ENCODE measurements at regions not wholly inside any gene's neighbourhood (a gene's known extent, or its start where the extent isn't known, plus 50 kb on each side); places are given as distances from the start of the nearest gene placed in this dataset.

- DNase-seq: no peak
These were observed 503.5 kb downstream of the MID1IP1 start for GRCh38 chrX:39304746-39305145.

GRCh38 chrX:39307488-39307887 is 506.2 kb downstream of the MID1IP1 start:
- peak in 1 of 2 experiments; percentile 17 for DNase-seq

DNA sequence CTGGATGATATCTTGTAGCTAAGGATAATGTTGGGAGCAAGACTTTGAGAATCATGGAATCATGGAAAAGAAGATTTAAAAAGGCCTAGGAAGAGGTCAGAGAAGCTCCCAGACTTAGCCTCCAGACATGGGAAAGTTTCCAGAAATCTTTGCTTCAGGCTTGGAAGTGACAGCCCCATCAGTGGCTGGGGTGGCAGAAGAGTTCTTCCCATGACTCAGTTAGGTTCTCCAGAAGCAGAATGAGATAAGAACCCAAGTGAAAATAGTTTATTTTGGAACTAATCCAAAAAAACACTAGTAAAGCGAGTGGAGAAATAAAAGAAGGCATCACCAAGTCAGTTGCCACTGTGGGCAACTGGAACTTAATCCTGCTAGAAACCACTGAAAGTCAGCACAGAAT is 506.9 kb downstream of the MID1IP1 start:
- no peak for DNase-seq

GRCh38 chrX:39309018-39309635 is 507.9 kb downstream of the MID1IP1 start:
- peak; percentile 65 to 67 for DNase-seq

GRCh38 chrX:39309721-39310152 is 508.5 kb downstream of the MID1IP1 start:
- DNase-seq: peak; percentile 54 to 59

DNA sequence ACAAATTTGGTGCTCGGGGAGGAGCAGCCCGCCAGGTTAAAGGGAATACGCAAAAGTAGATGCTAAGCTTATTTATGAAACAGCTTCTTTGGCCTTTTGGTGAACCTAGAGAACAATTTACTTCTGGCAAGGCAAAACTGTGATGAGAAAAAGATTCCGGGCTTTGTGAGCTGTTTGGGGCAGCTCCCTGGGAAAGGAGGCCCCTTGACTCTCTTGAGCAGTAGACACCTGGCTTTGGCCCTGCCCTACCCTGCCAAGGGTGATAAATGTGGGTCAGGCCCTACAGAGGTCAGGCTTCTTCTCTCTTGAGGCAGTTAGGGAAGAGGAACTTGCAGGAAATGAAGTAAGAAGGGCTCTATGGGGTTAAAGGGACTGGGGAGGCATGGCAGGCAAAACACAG is 509.6 kb downstream of the MID1IP1 start:
- DNase-seq: no peak

GRCh38 chrX:39311646-39312045 is 510.4 kb downstream of the MID1IP1 start:
- no peak for DNase-seq

DNA sequence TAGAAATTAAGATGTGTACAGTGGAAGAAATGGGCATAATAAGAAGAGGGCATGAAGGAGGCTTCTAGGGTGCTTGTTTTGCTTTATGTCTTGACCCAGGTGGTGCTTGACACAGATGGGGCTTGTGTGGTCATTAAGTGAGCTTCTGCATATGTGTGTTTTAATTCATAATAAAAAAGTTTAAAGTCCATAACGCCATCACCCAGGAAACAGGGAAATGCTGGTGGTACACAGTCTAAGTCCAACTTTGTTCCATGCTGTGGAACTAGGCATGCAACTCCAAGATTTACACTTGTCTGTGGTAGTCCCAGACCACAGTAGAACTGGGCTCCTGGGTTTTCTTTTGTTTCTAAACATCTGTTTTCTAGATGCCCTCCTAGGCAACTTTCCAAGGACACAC is 511.9 kb downstream of the MID1IP1 start:
- DNase-seq: no peak

DNA sequence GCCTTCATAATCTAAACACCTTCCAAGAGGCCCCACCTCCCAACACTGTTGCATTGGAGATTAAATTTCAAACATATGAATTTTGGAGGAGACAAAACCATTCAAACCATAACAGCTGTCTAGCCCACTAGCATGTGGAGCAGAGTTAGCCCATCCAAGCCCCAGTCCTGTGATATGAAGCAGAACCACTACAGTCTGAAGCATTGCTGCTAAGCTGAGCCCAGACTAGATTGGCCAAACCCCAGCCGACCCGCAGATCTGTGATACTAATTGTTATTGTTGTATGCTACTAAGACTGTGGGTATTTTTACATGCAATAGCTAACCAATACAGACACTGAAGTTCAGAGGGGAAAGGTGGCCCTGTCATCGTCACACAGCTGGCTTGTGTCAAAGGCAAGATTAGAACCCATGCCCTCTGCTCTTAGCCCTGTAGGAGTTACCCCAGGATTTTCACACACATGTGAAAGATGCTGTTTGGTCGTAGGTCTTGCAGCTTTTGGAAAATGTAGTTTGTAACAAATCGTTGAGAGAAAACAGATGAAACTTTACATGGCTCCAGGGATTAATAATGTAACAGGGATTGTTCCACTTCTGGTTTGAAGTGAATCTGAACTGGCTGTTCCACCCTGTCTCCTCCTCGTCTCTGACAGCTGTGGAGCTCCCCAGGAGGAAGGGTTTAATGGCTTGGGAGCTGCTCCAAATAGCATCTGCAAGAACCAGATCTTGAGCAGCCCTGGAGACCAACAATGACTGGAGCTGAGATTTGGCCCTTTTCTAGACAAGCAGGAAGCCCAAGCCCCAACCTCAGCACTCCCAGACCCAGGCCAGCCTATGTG is 517.5 kb downstream of the MID1IP1 start:
- peak in 1 of 2 experiments; percentile 13 for DNase-seq

DNA sequence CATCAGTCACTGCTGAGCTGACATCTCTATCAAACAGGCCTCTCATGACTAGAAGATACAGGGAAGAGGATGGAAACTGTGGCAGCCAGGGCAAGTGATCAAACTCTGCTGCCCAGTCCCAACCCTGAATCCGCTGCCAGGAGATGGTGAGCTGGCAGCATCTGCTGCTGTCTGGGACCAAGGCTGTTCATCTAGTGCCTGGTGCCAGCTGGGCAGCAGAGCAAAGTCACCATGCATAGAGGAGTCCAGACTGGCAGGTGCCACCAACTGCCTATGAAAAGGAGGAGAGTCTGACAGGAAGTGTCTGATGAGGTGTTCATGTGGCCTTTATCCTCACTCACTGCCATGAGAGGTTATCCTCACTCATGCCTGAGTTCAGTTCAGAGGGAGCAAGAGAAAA is 518.9 kb downstream of the MID1IP1 start:
- peak in 1 of 2 experiments; percentile 15 for DNase-seq

DNA sequence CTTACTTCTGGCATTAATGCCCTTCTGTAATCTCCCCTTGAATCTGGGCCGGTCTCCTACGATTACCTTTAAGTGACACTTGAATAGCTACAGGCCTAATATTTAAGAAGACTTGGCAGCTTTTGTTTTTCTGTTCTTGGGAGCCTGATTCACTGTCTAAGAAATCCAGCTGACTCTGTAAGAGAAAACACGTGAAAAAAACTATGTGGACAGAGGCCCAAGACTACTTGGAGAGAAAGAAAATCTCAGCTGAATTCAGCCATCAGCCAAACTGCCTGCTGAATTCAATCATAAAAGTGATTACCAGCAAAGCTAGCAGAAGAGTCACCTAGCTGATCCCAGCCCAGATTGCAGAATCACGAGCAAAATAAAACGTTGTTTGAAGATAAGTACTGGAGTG is 521.2 kb downstream of the MID1IP1 start:
- DNase-seq: no peak

GRCh38 chrX:39324233-39324930 is 523.1 kb downstream of the MID1IP1 start:
- DNase-seq: no peak

GRCh38 chrX:39327255-39327654 is 526.0 kb downstream of the MID1IP1 start:
- DNase-seq: peak; percentile 54 to 61

- DNase-seq: no peak
These were observed 526.4 kb downstream of the MID1IP1 start for GRCh38 chrX:39327705-39328104.

DNA sequence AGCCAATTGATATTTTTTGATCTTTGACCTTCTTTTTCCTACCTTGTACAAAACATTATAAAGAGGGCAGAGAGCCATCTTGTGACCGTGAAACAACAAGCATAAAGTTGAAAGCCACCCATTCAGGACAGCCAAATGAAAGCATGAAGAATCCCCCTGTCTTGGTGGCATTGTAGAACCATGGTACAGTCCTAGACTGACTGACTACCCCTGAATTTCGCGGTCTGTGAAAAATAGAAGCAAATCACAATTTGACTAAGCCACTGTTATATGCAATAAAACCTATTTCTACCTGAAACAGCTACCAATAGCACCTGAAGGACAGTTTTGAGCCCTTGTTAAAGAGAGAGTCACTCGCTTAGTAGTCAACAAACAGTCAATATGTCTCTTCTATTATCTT is 527.4 kb downstream of the MID1IP1 start:
- no peak for DNase-seq

- peak; percentile 55 to 61 for DNase-seq
These were observed 529.9 kb downstream of the MID1IP1 start for GRCh38 chrX:39331082-39331704.

DNA sequence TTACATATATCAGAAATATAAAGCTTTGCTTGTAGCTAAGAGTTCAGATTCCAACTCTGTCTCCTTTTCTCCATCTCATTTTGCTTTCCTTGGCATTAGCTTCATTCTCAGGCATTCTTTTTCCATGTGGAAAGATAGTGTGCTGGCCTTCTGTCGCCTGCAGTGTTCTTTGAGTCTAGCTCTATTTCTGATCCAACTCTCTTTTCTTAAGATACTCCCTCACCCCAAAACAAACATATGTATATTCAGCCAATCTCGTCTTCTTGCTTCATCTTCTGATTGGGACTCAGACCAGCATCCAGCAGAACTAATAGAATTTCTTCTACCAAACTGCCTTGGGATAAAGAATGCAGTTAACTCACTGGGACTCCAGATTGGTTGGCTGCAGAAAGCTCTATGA is 532.2 kb downstream of the MID1IP1 start:
- DNase-seq: no peak

DNA sequence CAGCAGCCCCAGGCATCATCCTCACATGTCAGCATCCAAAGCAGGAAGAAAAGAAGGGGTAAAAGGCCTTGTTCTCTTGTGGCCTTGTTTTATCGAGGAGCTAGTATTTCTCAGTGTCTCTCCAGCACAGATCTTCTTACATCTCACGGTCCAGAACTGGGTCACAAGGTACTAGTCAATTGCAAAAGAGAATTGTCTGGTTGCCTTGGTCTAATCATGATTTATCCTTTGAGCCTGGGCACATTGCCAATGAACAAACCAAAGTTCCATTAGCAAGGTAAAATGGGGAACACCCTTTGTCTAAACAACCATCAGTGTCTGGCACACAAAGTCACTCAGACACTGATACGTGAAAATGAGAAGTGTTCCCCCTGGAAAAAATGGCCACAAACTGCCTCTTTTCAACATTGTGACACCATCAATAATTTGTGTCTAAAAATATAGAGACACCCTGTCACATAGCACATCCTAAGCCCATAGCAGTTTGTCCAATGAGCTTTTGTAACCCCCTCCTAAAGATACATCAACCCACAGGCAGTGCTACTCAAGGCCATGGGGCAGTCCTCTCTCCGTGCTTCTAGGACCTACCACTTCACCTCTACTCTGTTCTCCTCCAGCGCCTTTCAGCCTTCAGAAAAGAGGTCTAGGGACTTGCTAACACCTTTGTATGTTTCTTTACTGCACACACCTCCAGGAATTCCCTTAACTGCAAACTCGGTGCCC is 534.4 kb downstream of the MID1IP1 start:
- DNase-seq: no peak

DNA sequence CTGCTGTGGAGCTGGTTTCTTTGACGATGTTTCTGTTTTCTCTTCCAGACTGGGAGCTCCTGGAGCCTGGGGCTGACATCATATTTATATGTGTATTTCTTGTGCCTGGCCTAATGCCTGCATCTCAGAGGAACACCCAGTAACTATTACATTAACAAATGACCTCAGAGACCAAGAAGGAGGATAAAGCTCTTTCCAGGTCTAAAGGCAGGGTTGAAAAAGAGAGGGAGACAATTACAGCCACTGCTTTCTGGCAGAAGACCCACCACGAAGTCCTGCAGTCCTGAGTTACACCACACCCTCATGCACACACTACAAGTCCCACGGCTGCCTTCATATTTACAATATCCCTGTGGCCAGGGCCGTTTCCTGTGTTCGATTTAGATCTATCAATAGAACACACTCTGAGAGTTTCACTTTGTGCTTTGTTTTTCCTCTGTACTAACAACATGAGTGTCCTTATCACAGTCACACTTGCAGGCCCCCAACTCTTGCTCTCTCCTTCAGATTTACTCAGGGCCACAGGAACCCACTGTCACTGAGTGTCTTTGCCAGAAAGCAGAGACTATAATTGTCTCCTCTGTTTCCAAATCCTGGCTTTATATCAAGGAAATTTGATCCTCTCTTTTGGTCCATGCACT is 535.5 kb downstream of the MID1IP1 start:
- peak; percentile 41 to 47 for DNase-seq

- no peak for DNase-seq
These were observed 536.2 kb downstream of the MID1IP1 start for GRCh38 chrX:39337451-39337850.

DNA sequence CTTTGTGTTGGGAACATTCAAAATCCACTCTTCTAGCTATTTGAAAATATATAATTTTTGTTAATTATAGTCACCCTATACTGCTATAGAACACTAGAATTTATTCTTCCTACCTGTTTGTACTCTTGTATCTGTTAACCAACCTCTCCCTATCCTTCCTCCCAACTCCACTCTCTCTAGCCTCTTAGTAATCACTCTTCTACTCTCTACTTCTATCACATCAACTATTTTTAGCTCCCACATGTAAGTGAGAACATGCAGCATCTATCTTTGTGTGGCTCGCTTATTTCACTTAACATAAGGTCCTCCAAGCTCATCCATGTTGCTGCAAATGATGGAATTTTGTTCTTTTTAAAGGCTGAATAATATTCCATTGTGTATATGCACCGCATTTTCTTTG is 537.3 kb downstream of the MID1IP1 start:
- no peak for DNase-seq

All from activated T-cell treated with anti-CD3 and anti-CD28 coated beads, Interleukin-2, amount 50 U/mL, for 48 hours (primary cell).